RWPE1 (cell line): ENCODE measurements at regions not wholly inside any gene's neighbourhood (a gene's known extent, or its start where the extent isn't known, plus 50 kb on each side); places are given as distances from the start of the nearest gene placed in this dataset.

Experiments
- CTCF ChIA-PET: fragments of 350-600 bp; sonication (Branson Sonifier 250); formaldehyde crosslinking; extraction: SDS; loops from one replicate; lab custom pipeline; 2021; lab: Yijun Ruan, JAX
- POLR2A ChIA-PET: fragments of 400-600 bp; formaldehyde crosslinking; extraction: SDS; loops from one replicate; lab custom pipeline; 2020; ENCODE audit warnings: antibody characterized with exemption; ENCODE audit not compliant: low non-redundant PET; lab: Yijun Ruan, JAX
- DNase-seq: peaks from one replicate; pipeline ENCODE4 v3.0.0; 2012; ENCODE audit warnings: low spot score
- H3K27ac ChIP-seq: fragments of 450-650 bp; 2 replicates; pipeline ENCODE4 v1.5.1; 2017
- CTCF ChIP-seq: fragments of 450-650 bp; conservative IDR thresholded peaks from 2 replicates; pipeline ENCODE4 v1.5.1; 2017; ENCODE audit warnings: low read depth, mild to moderate bottlenecking

- no peak overlapping the region for H3K27ac ChIP-seq
- ChIA-PET POLR2A (no interaction called here), CTCF (no interaction called here)
- no peak for DNase-seq
- no peak for TF ChIP-seq CTCF
Measured at GRCh38 chr4:17094876-17095210, 196.4 kb upstream of the LDB2 start.

GRCh38 chr4:17094159-17094875, 195.9 kb upstream of the LDB2 start:
- ChIA-PET CTCF (no interaction called here), POLR2A (no interaction called here)
- no peak for DNase-seq
- no peak overlapping the region for H3K27ac ChIP-seq
- TF ChIP-seq CTCF = no peak

- no peak for DNase-seq
- CTCF ChIA-PET = no interaction called here
- TF ChIP-seq CTCF = no peak
- H3K27ac ChIP-seq = no peak overlapping the region
- POLR2A ChIA-PET = no interaction called here
Measured at GRCh38 chr4:17093481-17093880, 195.0 kb upstream of the LDB2 start.

- CTCF ChIA-PET = no interaction called here
- TF ChIP-seq CTCF = no peak
- no peak overlapping the region for H3K27ac ChIP-seq
- no peak for DNase-seq
- POLR2A ChIA-PET = no interaction called here
Measured at GRCh38 chr4:17092736-17093437, 194.4 kb upstream of the LDB2 start.

- TF ChIP-seq CTCF = no peak
- CTCF ChIA-PET = no interaction called here
- no peak for DNase-seq
- POLR2A ChIA-PET = no interaction called here
- H3K27ac ChIP-seq = no peak overlapping the region
Measured at GRCh38 chr4:17091104-17091503, 192.7 kb upstream of the LDB2 start.

GRCh38 chr4:17090063-17090462, 191.6 kb upstream of the LDB2 start:
- ChIA-PET POLR2A (no interaction called here), CTCF (no interaction called here)
- H3K27ac ChIP-seq = no peak overlapping the region
- no peak for DNase-seq
- no peak for TF ChIP-seq CTCF
